ENCODE measurements at regions not wholly inside any gene's neighbourhood (a gene's known extent, or its start where the extent isn't known, plus 50 kb on each side); places are given as distances from the start of the nearest gene placed in this dataset.

DNA sequence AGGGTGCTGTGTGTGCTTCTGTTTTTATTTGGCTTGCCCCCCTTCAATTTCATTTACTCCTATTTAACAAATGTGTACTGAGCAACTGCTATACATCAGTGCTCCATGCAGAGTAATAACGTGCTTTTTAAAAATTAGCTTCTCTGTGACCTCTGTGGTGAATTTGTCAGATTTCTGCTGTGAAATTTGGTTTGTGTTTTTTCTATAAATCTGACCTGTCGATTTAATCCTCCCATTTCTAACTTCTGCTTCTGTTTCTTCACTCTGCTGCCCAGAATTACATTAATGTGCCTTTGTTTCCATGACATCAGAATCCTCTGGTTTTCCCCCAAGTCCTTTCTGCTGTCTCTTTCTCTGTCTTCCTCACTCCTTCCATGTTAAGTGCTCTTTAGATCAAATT, 123.8 kb upstream of the CACNA2D1 start:
- Mint-ChIP-seq H3K4me1 (no peaks in the 10 kb centered on the region), H3K27ac (no peak overlapping the region), H3K27me3 (no peaks in the 10 kb centered on the region), H3K9me3 (no peaks in the 10 kb centered on the region), H3K36me3 (ENCODE audit: low read depth) (no peaks in the 10 kb centered on the region), H3K4me3 (no peak overlapping the region)
- DNase-seq (no peak), ATAC-seq (no peak)

DNA sequence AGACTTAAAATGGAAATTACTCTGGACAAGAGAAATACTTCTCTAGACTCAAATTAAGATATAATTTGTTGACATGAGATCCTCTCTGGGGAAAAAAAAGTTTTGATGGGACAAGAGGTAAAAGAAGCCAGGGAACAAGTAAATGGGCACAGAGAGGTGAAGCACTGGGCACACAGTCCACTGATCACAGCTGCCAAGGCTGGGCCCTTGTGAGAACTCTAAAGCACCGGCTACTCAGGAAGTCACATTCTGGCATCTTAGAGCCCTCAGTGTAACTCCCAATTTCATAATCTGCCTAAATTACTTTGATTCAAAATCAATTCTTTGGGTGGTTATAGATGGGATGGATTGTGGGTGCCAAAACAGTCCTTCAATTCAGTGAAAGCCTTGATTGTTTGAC, 123.2 kb upstream of the CACNA2D1 start:
- Mint-ChIP-seq H3K4me1 (no peaks in the 10 kb centered on the region), H3K4me3 (no peak overlapping the region), H3K9me3 (no peaks in the 10 kb centered on the region), H3K27ac (no peak overlapping the region), H3K36me3 (ENCODE audit: low read depth) (no peaks in the 10 kb centered on the region), H3K27me3 (no peaks in the 10 kb centered on the region)
- no peak for ATAC-seq
- DNase-seq, result no peak

- Mint-ChIP-seq H3K9me3 (no peaks in the 10 kb centered on the region), H3K36me3 (ENCODE audit: low read depth) (no peaks in the 10 kb centered on the region), H3K27ac (no peak overlapping the region), H3K4me3 (no peak overlapping the region), H3K27me3 (no peaks in the 10 kb centered on the region), H3K4me1 (peaks cover 2% of the 10 kb centered on the region)
- no peak for ATAC-seq
- no peak for DNase-seq
Observed at GRCh38 chr7:82562716-82563404, 119.3 kb upstream of the CACNA2D1 start.

- Mint-ChIP-seq H3K27ac (no peak overlapping the region), H3K27me3 (peaks cover 2% of the 10 kb centered on the region), H3K36me3 (ENCODE audit: low read depth) (no peaks in the 10 kb centered on the region), H3K4me3 (no peak overlapping the region), H3K4me1 (peaks cover 2% of the 10 kb centered on the region), H3K9me3 (peaks cover 6% of the 10 kb centered on the region)
- DNase-seq (no peak), ATAC-seq (no peak)
Observed at GRCh38 chr7:82559193-82559805, 115.7 kb upstream of the CACNA2D1 start.

DNA sequence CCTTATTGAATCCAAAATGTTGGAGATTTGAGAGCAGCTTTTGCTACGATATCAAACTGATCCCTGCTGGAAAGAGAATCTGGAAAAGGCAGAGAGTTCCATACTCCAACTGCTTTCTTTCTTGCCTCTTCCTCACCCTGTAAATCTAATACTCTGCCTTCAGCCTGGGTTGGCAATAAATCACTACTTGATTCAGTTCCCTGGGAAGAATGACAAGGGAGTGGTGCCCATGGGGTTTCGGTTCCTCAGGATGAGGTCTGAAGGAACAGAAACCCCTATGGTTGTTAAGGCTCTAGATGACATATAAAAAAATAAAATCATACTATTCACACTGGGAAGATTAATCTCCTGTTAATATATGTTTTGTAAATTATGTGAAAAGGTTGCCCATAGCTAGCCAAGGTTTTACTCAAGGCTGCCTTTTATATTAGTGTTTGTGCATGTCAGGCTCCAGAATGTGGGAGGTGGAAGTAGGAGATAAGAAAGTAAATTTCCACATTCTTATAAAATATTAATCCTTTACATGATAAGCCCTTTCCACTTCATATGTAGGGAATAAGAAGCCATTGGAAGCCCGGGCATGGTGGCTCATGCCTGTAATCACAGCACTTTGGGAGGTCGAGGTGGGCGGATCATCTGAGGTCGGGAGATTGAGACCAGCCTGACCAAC, 106.2 kb upstream of the CACNA2D1 start:
- peaks cover 2% of the 10 kb centered on the region for H3K27me3 Mint-ChIP-seq
- DNase-seq, result no peak
- ATAC-seq, result no peak
- no peak overlapping the region for H3K27ac Mint-ChIP-seq
- no peaks in the 10 kb centered on the region for H3K4me1 Mint-ChIP-seq
- no peaks in the 10 kb centered on the region for H3K36me3 Mint-ChIP-seq (ENCODE audit: low read depth)
- H3K9me3 Mint-ChIP-seq, result peaks cover 10% of the 10 kb centered on the region
- no peak overlapping the region for H3K4me3 Mint-ChIP-seq

DNA sequence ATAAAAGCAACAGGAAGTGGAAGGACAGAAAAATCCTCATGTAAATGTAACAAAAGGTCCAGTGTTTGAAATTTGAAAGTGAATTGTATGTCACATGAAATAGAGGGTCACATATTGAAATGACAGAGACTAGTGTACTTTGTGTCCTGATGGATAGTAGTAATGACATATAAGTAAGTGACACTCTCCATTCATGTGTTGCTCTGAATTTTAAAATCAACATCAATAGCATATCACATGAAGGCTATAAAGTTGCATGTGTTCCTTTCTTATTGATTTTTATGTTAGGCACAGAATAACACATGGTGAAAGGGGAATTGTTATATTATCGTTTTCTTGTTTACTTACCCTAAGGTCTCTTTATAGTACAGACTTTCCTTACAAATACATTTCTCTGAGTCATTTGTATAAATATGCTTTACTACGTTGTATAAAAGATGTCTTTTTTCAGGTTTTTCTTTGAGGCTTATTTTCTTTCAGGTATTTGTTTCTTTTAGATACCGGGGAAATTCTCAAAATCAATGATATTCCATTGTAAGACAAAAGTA, 104.6 kb upstream of the CACNA2D1 start:
- no peaks in the 10 kb centered on the region for H3K9me3 Mint-ChIP-seq
- no peaks in the 10 kb centered on the region for H3K36me3 Mint-ChIP-seq (ENCODE audit: low read depth)
- H3K4me1 Mint-ChIP-seq, result no peaks in the 10 kb centered on the region

DNA sequence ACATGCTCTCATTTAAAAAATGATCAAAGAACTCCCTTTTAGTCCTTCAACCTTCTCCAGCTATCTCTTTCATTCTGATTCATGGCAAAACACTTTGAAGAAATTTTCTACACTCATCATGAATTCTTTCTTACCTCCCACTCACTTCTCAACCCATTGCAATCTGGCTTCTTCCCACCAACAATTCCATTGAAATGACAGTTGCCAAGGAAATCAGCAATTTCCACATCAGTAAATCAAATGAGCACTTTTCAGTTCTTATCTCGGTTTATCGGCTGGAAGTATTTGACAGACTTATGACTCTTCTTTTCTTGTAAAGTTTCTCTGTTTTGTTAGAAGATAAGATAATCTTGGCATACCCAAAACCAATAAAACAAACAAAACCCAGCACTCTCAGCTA, 99.1 kb upstream of the CACNA2D1 start:
- H3K36me3 Mint-ChIP-seq (ENCODE audit: low read depth), result no peaks in the 10 kb centered on the region

More for the DNA sequence above, 104.6 kb upstream of the CACNA2D1 start:
- Mint-ChIP-seq H3K4me3 (no peak overlapping the region), H3K27me3 (peaks cover 2% of the 10 kb centered on the region), H3K27ac (no peak overlapping the region)
- ATAC-seq, result no peak
- DNase-seq, result no peak

GRCh38 chr7:82539969-82540368, 96.4 kb upstream of the CACNA2D1 start:
- H3K9me3 Mint-ChIP-seq, result no peaks in the 10 kb centered on the region
- DNase-seq, result no peak
- no peaks in the 10 kb centered on the region for H3K36me3 Mint-ChIP-seq (ENCODE audit: low read depth)
- H3K4me3 Mint-ChIP-seq, result no peak overlapping the region
- no peak for ATAC-seq
- peaks cover 2% of the 10 kb centered on the region for H3K27me3 Mint-ChIP-seq
- H3K4me1 Mint-ChIP-seq, result no peaks in the 10 kb centered on the region
- no peak overlapping the region for H3K27ac Mint-ChIP-seq

More for the DNA sequence above, 99.1 kb upstream of the CACNA2D1 start:
- ATAC-seq (no peak), DNase-seq (no peak)
- H3K9me3 Mint-ChIP-seq, result no peaks in the 10 kb centered on the region
- no peak overlapping the region for H3K27ac Mint-ChIP-seq
- H3K27me3 Mint-ChIP-seq, result peaks cover 2% of the 10 kb centered on the region
- H3K4me1 Mint-ChIP-seq, result no peaks in the 10 kb centered on the region
- no peak overlapping the region for H3K4me3 Mint-ChIP-seq

DNA sequence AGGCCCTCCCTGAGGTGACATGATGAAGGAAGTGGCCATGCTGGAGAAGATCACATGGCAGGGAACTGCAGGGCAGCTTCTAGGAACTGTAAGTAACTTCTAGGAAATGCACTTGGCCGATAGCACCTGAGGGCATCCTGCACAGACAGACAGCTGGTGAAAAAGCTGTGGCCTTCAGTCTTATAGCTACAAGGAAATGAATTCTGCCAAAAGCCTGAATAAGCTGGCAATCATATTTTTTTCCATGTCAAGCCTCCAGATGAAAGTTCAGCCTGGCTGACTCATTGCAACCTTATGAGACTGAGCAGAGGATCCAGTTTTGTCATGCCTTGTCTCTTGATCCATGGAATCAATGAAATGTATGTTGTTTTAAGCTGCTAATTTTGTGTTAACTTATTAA, 91.1 kb upstream of the CACNA2D1 start:
- Mint-ChIP-seq H3K4me1 (no peaks in the 10 kb centered on the region), H3K27me3 (no peaks in the 10 kb centered on the region), H3K9me3 (no peaks in the 10 kb centered on the region), H3K36me3 (ENCODE audit: low read depth) (no peaks in the 10 kb centered on the region), H3K4me3 (no peak overlapping the region), H3K27ac (no peak overlapping the region)
- DNase-seq (no peak), ATAC-seq (no peak)

DNA sequence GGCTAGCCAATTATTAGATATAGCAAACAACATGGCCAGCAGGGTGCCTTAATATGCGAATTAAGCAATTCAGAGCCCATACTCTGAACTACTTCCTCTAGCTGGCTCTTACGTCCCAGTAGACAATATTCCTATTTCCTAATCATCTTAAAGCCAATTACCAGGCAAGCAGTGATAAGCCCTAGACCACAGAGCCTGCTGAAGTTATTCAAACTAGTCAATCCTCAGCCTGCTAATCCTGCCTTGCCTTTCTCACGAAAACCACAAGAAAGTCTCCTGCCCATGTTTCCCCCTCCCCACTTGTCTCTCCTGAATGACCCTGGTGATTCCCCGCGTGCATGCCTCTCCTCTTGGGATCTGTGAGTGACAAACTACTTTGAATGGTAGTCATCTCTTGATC, 86.8 kb upstream of the CACNA2D1 start:
- no peak overlapping the region for H3K4me3 Mint-ChIP-seq
- H3K27ac Mint-ChIP-seq, result no peak overlapping the region
- no peaks in the 10 kb centered on the region for H3K27me3 Mint-ChIP-seq
- DNase-seq, result no peak
- no peaks in the 10 kb centered on the region for H3K9me3 Mint-ChIP-seq
- no peaks in the 10 kb centered on the region for H3K4me1 Mint-ChIP-seq
- no peak for ATAC-seq
- no peaks in the 10 kb centered on the region for H3K36me3 Mint-ChIP-seq (ENCODE audit: low read depth)

GRCh38 chr7:82528577-82529310, 85.2 kb upstream of the CACNA2D1 start:
- Mint-ChIP-seq H3K9me3 (no peaks in the 10 kb centered on the region), H3K36me3 (ENCODE audit: low read depth) (no peaks in the 10 kb centered on the region), H3K4me1 (no peaks in the 10 kb centered on the region), H3K4me3 (no peak overlapping the region), H3K27me3 (no peaks in the 10 kb centered on the region), H3K27ac (no peak overlapping the region)
- DNase-seq, result no peak
- ATAC-seq, result no peak

GRCh38 chr7:82527851-82528250, 84.3 kb upstream of the CACNA2D1 start:
- ATAC-seq, result no peak
- no peaks in the 10 kb centered on the region for H3K4me1 Mint-ChIP-seq
- no peaks in the 10 kb centered on the region for H3K36me3 Mint-ChIP-seq (ENCODE audit: low read depth)
- H3K9me3 Mint-ChIP-seq, result no peaks in the 10 kb centered on the region
- H3K27me3 Mint-ChIP-seq, result no peaks in the 10 kb centered on the region
- DNase-seq, result no peak
- H3K4me3 Mint-ChIP-seq, result no peak overlapping the region
- no peak overlapping the region for H3K27ac Mint-ChIP-seq

DNA sequence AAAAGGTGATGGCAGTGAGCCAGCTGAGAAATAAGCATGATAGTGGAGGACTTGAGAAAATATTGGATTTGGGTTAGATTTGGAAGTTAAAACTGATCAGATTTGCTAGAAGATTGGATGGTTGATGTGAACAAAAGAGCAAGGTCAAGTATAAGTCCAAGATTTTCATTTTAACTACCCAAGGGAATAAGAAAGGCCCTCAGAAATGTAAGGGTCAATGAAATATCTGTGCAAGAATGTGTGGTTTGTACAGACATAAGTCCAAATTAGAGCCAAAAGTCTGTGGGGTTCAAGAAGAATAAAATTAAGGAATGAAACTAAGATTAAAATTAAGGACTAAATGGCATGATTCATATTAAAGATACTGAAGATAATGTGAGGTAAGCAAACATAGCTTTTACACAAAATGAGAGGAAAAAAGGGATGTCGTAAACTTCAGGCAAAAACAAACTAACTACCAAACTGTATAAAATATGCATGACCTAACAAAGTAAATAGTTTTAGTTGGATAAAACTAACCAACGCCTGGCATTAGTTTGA, 78.4 kb upstream of the CACNA2D1 start:
- Mint-ChIP-seq H3K27ac (no peak overlapping the region), H3K4me1 (no peaks in the 10 kb centered on the region), H3K4me3 (no peak overlapping the region), H3K27me3 (peaks cover 3% of the 10 kb centered on the region), H3K36me3 (ENCODE audit: low read depth) (no peaks in the 10 kb centered on the region), H3K9me3 (no peaks in the 10 kb centered on the region)
- ATAC-seq (no peak), DNase-seq (no peak)

DNA sequence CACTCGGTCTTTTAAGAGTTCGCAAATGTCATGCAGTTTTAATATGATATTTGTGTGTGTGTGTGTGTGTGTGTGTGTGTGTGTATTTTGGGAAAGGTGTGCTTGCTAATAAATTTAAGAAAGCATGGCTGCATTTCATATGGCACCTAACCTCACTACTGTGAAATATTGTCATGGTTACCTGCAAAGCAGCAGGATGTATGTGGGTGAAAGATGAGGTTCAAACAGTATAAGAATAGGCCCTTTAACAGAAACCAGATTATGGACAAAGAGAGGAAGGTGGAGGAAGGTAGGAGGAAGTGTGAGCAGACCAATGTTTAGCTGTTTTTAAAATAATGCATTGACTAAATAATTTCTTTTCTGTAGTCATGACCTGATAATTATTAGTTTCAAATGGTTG, 73.5 kb upstream of the CACNA2D1 start:
- DNase-seq (no peak), ATAC-seq (no peak)
- H3K4me3 Mint-ChIP-seq, result no peak overlapping the region
- H3K36me3 Mint-ChIP-seq (ENCODE audit: low read depth), result no peaks in the 10 kb centered on the region
- H3K27me3 Mint-ChIP-seq, result peaks cover 1% of the 10 kb centered on the region
- H3K9me3 Mint-ChIP-seq, result no peaks in the 10 kb centered on the region
- no peak overlapping the region for H3K27ac Mint-ChIP-seq
- H3K4me1 Mint-ChIP-seq, result no peaks in the 10 kb centered on the region

Data from activated naive CD8-positive, alpha-beta T cell treated with anti-CD3 and anti-CD28 coated beads, Interleukin-2, amount 50 U/mL, for 24 hours (primary cell).